ENCODE measurements at regions not wholly inside any gene's neighbourhood (a gene's known extent, or its start where the extent isn't known, plus 50 kb on each side); places are given as distances from the start of the nearest gene placed in this dataset.
"Not testable (repeated sequence)": the region's sequence is repeated elsewhere in the genome, so short reads cannot be mapped to it uniquely, and the experiment has no call there.

DNA sequence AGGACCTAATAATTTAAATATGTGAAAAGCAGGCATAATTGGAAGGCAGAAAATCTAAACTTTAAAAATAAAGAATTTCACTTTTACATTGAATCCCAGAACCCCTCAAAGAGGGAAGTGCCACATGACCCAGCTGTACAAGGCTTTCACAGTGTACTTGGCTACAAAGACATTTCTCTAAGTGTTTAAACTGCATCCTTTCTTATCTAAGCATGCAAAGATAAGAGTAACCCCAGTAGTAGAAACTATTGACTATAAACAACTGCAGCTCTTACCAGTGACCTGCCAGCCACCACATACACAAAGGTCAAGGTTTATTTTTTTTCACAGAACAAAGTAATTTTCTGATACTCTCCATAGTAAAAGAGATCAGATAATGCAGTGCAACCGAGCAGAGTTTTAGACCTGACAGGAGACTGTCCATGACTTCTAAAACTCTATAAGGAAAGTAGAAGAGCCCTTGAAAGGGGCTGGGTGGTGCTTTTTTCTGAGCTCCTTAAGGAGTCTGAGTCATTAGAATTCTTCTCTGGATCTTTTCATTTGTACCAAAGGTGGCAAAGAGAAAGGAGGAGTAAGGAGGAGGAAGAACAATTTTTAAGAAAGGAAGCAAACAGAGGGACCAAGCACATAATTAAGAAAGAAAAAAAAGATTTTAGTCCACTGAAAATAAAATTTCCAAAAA lies 750.6 kb downstream of the PRIM2 start:
- TF ChIP-seq TCF12 (IDR thresholded peaks at IDR 0.05); TCF12 (CRISPR knock-in tag; IDR thresholded peaks at IDR 0.05); ETV5 (CRISPR knock-in tag; IDR thresholded peaks at IDR 0.05; ENCODE audit: borderline replicate concordance); ZNF121 (CRISPR knock-in tag; IDR thresholded peaks at IDR 0.05); NFYB (CRISPR knock-in tag; IDR thresholded peaks at IDR 0.05); RNF219 (CRISPR knock-in tag; IDR thresholded peaks at IDR 0.05): not testable (repeated sequence)
- TF ChIP-seq, protein P1, sequence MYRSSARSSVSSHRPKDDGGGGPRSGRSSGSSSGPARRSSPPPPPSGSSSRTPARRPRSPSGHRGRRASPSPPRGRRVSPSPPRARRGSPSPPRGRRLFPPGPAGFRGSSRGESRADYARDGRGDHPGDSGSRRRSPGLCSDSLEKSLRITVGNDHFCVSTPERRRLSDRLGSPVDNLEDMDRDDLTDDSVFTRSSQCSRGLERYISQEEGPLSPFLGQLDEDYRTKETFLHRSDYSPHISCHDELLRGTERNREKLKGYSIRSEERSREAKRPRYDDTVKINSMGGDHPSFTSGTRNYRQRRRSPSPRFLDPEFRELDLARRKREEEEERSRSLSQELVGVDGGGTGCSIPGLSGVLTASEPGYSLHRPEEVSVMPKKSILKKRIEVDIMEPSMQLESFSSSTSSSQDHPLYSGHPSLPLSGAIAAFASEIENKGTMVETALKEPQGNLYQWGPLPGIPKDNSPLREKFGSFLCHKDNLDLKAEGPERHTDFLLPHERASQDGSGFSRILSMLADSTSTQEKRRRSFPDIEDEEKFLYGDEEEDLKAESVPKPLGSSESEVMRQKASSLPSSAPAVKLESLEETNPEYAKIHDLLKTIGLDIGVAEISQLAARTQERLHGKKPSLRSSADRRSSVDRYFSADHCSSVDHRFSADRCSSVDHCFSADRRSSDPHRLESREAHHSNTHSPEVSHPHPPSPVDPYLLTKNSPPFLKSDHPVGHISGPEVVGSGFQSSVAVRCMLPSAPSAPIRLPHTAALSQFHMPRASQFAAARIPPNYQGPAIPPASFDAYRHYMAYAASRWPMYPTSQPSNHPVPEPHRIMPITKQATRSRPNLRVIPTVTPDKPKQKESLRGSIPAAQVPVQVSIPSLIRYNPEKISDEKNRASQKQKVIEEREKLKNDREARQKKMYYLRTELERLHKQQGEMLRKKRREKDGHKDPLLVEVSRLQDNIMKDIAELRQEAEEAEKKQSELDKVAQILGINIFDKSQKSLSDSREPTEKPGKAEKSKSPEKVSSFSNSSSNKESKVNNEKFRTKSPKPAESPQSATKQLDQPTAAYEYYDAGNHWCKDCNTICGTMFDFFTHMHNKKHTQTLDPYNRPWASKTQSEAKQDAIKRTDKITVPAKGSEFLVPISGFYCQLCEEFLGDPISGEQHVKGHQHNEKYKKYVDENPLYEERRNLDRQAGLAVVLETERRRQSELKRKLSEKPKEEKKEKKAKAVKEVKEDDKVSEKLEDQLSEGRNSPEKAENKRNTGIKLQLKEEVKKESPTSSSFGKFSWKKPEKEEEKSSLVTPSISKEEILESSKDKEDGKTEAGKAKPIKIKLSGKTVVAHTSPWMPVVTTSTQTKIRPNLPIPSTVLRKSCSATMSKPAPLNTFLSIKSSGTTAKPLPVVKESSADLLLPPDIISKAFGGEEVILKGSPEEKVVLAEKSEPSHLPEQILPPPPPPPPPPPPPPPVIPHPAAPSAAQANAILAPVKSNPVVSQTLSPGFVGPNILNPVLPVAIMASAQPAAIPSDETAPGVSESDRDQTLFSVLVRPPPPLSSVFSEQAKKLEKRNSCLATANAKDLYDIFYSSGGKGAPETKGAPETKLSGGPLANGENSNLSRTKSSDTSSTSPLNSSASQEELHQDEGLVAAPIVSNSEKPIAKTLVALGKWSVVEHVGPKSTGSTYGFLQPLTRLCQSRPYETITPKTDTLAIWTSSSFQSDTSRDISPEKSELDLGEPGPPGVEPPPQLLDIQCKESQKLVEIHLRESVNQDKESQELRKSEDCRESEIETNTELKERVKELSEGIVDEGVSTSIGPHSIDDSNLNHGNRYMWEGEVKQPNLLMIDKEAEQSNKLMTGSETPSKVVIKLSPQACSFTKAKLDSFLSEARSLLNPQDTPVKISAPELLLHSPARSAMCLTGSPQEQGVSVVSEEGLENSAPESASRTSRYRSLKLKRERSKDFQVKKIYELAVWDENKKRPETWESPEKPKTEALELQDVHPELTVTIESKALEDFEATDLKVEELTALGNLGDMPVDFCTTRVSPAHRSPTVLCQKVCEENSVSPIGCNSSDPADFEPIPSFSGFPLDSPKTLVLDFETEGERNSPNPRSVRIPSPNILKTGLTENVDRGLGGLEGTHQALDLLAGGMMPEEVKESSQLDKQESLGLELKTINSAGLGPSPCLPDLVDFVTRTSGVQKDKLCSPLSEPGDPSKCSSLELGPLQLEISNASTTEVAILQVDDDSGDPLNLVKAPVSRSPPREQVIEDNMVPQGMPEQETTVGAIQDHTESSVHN (CRISPR knock-in tag; IDR thresholded peaks at IDR 0.05) = not testable (repeated sequence)
- TF ChIP-seq, protein P2, sequence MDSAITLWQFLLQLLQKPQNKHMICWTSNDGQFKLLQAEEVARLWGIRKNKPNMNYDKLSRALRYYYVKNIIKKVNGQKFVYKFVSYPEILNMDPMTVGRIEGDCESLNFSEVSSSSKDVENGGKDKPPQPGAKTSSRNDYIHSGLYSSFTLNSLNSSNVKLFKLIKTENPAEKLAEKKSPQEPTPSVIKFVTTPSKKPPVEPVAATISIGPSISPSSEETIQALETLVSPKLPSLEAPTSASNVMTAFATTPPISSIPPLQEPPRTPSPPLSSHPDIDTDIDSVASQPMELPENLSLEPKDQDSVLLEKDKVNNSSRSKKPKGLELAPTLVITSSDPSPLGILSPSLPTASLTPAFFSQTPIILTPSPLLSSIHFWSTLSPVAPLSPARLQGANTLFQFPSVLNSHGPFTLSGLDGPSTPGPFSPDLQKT (CRISPR knock-in tag; IDR thresholded peaks at IDR 0.05; ENCODE audit: borderline replicate concordance) = not testable (repeated sequence)

Data from HepG2 (cell line).